Right lobe of liver (tissue), 4 donors: ENCODE measurements at regions not wholly inside any gene's neighbourhood (a gene's known extent, or its start where the extent isn't known, plus 50 kb on each side); places are given as distances from the start of the nearest gene placed in this dataset.

Experiments
- CTCF ChIP-seq, 4 donors: fragments of 200-600 bp in 3 of 4; fragments of 450-650 bp in 1 of 4; IDR thresholded peaks; one replicate each; pipeline versions ENCODE4 v1.5.1 to v1.8.0; 2016 to 2022; ENCODE audit warnings: antibody characterized with exemption in 4 of 4, mild to moderate bottlenecking in 2 of 4
- POLR2A ChIP-seq: fragments of 450-650 bp; IDR thresholded peaks from one replicate; pipeline ENCODE4 v1.6.1; 2017; ENCODE audit warnings: antibody characterized with exemption, mild to moderate bottlenecking
- donor health status: DM: no; HTN: no; CAD: no.
- donor health status: DM: no; HTN: no; CAD: no.
- donor health status: DM: no; HTN: yes; CAD: no.

GRCh38 chr1:241411056-241411775 is 54.2 kb upstream of the RGS7 start:
- no peak for TF ChIP-seq CTCF (IDR thresholded peaks at IDR 0.05)
- no peak for TF ChIP-seq POLR2A
